Limb (tissue), 2 donors: ENCODE measurements at regions not wholly inside any gene's neighbourhood (a gene's known extent, or its start where the extent isn't known, plus 50 kb on each side); places are given as distances from the start of the nearest gene placed in this dataset.

ENCODE experiments used
- DNase-seq, 2 donors: peaks; one replicate each; pipeline ENCODE4 v3.0.0-alpha.2; 2016; ENCODE audit errors: extremely low spot score in 2 of 2

DNA sequence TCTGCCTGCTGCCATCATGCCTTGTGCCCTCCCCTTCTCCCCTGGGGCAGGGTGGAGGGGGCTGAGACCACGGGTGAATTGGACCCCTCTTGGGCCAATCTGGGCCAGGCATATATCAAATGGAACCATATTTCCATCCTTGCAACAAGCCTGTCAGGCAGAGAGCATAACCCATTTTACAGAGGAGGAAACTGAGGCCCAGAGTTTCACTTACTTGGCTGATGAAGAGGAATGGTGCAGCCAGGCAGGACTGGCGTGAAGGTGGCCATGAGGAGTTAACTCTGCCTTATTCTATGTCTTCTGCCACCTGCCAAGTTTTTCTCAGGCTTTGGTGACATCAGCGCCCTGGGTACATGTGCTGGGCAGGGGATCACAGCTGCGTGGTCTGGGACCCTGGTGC is 155.5 kb upstream of the PCBD1 start:
- DNase-seq = peak in 1 of 2 donors; percentile 30

DNA sequence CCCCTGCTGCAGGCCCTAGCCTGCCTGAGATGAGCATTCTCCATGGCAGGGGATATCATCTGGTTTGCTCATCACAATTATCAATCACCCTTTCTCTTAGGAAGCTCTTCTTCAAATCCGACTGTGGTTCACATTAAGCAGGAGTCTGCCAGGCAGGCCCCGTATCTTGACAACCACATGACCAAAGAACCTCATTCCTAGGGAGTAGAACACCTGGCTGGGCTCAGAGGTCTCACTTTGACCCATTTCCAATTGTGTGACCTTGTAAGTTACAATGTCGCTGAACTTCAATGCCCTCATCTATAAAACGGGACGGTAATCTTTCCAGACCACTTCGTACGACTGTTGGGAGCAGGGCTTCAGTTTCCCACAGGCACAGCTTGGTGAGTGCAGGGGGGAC is 156.4 kb upstream of the PCBD1 start:
- peak in 1 of 2 donors; percentile 16 for DNase-seq

DNA sequence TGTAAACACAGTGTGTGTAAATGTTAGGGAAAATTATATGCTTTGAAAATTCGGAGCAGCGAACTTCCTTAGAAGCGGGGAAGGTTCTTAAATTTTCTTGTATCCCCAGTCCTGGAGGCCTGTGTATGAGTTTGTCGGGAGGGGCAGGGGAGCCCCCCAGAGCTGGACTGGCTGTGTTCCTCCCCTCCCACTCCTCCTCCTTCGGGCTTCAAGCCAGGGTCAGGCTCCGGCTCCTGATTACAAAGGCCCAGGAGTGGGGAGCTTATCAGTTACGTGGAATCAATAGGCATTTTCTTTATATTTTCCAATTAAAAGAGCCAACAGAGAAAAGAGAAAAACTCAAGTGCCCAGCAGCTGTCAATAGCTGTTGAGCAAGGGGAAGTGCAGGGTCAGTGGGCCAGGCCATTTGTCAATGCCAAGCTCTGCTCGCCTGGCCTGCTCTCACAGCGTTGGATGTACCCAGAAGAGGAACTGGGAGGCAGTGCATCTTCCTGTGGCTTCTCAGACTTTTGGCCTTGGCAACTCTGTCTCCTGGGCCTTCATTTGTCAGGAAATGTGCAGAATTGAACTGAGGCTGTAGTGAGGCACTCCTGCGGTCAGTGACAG is 156.9 kb upstream of the PCBD1 start:
- DNase-seq = no peak

DNA sequence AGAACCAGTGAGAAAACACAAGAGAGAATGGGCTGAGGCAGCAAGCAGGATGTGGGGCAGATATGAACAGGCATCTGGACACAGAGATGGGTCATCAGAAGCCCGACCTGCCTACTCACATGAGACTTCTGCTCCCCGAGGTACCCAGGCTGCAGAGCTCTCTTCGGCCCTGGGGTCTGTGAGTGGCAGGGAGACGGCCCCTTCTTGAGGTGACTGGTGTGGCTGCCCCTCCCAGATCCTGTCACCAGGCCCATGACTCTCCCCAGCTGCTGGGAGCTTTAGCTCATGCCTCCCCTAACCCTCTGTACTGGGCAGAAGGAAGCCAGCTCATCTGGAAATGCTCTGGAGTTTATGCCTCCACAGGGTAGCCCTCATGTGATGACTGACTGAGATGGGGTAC is 157.6 kb upstream of the PCBD1 start:
- DNase-seq = no peak

DNA sequence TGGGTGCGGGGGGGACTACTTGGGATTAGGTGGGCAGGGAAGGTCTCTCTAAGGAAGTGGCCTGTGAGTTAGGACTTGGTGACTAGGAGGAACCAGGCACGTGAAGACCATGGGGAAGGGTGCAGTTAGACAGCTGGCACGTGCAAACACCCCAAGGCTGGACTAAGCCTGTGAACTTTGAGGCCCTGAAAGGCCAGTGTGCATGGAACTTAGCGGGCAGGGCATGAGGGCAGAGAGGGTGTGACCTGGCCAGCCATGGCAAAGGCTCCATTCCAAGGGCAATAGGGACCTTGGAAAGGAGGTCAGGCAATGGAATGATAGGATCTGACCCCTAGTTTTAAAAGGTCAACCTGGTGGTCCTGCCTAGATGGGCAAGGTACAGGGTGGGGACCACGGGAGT is 158.4 kb upstream of the PCBD1 start:
- no peak for DNase-seq

DNA sequence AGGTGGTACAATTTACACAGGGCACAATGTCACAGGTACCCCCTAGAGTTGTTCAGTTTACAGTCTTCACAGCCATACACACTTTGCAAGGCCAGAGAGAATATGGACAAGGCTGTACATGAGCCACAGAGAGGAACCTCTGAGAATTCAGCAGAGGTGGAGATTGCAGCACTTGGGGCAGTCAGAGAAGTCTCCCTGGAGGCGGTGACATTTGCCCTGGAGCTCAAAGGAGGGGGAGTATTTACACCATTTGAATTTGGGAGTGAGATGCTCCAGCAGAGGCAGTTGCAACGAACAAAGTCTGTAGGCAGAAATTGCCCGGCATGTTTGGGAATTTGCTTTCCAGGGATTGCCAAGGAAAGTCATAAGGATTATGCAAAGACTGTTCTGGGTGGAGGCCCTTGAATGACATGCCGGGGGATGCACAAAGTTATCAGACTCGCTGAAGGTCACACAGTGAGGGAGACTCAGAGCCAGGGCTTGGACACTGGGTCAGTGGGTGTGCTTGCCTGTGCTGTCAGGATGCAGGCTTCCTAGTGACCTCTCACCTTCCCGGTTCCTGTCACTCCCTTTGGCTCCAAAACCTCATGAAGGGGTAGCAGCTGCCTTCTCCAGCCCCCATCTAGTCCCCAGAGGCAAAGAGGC is 160.7 kb upstream of the PCBD1 start:
- DNase-seq = no peak

DNA sequence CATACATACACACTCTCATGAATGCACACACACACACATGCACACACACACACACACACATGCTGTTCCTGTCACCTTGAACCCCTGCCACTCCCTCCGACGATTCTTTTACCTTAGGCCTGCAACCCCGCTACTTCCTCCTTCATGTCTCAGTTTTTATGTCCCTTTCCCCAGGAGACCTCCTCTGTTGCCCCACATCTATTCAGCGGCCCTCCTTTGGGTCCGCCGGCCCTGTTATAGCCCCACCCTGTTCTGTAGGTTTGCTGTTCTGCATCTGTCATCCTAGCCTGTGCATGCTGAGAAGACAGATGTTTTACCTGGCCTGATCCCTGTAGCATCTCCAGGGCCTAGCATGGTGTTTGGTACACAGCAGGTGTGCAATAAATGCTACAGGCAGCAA is 161.6 kb upstream of the PCBD1 start:
- DNase-seq = no peak

DNA sequence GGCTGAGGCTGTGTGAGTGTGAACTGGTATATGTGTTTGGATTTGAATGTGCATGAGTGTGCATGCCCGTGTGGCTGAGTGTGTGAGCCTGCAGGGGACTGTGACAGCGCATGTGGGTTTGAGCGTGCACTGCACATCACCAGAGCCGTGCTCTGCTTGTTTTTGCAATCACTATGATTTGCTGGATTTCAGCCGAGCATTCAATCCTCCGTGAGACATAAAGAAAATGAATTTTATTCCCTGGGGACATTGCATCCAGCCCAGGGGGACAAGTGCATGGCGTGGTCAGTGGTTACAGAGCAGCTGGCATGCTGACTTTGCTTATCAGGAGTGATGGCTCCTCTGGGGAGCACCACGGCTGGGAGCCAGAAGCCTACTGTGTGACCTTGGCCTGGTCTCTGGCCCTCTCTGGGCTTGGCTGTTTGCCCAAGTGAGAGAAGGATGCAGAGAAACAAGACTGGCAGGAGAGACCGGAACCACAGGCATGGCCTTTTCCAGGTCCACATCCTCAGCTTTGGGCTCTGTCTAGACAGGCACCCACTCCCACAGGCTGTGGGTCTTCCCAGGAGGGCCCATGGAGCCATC is 160.2 kb upstream of the UNC5B start:
- DNase-seq = no peak

DNA sequence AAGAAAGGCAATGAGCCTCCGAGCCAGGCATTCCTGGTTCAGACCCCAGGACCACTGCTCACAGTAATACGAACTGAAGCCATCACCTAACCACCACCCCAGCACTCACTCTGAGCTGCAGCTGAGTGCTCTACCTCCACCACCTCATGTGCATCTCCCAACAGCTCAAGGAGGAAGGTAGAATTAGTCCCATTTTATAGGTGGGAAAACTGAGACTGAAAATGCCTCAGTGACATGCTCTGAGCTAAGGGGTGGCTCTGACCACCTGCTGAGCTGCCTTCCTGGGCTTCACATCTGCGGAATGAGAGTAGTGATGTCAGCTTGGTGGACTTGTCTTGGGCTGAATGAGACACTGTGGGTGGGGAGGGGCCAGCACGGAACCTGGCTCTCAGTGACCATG is 159.7 kb upstream of the UNC5B start:
- DNase-seq = no peak

DNA sequence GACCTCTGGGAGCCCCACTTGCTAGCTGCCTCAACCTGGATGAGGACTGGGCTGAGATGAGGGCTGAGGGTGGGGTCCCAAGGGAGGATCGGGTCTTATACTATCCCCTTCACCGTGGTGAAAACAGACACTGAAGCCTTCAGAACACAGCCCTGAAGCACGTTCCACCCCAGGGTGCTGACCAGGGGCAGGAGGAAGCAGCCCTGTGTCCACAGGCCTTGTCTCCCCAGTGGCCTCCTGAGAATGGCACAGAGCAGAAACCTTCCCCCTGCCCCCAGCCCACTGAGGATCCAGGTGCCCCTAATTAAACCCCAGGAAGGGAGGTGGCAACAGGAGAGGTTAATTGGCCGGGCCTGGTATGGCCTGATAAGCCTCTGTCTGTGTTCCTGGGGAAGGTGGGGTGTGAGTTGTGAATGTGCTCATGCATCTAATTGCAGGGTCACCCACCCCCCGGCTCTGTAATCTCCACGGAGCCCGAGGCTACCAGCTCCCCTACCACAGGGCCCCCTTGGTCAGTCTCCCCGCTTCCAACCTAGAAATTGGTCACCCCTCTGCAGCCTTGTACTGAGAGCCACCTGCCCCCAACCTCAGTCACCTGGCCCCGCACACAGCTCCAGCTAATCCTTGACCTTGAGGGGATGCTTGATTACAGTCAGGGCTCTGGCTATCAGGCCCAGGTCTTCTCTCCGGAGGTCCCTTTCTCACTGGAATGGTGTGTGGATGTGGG is 159.0 kb upstream of the UNC5B start:
- no peak for DNase-seq

DNA sequence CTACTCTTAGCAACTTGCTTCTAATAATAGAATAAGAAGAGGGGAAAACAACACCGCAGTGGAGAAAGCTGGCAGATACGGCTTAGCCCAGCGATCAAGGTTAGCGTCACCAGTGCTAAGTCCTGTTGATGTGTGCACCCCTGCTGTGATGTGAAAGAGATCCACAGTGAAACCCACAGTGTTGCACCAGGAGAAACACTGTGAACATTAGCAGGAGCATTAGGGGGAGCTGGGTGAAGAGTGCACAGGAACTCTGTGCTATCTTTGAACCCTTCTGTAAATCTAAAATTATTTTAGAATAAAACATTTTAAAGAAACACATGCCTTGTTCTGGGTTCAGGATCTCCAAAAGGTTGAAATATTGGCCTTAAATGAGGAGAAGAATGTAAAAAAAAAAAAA is 154.1 kb upstream of the UNC5B start:
- no peak for DNase-seq

DNA sequence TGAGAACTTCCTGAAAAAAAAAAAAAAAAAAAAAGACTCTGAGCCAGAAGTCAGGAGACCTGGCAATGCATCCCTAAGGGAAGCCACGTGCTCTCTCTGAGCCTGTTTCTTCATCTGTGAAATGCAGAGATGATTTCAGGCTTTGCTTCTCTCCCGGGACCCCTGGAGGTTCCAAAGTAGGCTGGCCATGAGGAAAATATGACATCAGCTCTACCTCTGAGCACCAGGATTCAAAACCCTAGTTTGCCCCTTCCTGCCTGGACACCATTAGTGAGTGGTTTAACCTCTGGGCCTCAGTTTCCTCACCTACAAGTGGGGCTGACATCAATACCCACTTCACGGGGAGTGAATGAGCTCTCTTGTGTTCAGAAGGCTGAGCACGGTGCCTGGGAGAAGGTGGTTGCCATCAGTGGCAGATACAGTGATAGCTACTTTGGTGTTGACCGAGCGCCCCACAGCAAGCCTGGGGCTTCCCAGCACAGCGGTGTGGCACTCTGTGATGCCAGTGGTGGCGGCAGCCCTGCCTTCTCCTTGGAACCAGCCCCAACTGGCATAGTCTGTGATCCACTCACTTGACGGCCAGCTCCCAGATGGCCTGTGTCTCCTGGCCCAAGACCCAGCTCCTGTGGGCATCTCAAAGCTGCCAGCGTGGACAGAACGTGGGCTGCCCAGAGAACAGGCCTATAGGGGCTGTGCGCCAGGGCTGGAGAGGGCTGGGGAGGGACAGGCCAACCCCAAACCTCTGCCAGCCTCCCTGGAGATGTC is 153.1 kb upstream of the UNC5B start:
- no peak for DNase-seq

DNA sequence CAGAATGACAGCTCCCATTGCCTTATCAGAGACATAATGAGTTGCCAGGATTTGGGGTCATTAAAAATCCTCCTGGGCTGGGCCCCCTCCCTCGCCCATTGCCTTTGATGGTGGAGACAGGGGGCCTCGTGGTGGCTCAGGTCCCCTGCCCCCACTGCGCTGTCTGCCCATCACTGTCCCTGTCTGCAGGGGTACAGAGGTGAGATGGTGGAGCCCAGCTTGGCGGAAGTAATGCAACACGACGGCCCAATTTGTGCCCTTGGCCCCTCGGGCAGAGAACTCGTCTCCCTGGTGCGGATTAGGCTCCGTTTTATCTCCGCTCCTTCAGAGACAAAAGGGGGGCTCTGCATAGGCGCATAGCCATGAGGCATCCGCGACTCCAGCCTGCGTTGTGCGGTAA is 152.4 kb upstream of the UNC5B start:
- no peak for DNase-seq

DNA sequence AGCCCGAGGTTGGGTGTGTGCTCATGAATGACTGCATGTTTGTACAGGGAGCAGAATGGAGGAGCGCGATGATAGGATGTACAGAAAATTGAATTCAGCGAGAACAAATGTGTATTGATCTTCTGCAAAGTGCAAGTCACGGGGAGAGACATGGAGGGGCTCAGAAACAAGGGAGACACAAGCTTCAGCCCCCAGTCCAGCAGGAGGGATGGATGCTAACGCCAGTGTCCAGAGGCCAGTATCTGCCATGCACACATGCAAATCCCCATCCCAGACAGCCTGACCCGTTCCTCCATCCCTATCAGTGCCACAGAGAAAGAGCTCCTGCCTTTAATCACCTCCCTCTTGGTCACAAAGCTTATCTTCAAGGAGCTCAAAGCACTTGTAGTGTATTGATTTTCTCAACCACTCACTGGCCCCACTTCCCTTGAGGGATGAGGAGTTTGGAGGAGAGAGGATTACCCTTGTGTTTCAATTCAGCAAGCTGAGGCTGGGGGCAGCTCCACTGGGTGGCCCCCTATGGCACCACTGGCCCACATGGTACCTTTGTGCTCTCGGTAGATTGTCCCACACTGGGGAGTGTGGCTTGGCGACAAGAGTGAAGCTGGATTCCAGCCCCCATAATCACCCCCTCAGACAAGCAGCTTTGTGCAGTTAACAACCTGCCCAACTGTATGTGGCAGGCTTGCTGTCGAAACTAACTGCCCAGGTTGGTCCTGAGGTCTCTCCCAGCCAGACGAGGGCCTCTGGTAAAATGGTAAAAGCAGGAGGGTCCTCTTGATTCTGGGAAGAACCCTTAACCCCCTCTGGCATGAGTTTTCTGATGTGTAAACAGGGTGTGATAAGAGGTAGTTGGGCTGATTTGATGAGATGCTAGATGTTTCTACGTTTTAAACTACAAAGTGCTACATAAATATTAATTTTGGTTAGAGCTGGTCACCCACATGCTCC is 151.6 kb upstream of the UNC5B start:
- DNase-seq = no peak

DNA sequence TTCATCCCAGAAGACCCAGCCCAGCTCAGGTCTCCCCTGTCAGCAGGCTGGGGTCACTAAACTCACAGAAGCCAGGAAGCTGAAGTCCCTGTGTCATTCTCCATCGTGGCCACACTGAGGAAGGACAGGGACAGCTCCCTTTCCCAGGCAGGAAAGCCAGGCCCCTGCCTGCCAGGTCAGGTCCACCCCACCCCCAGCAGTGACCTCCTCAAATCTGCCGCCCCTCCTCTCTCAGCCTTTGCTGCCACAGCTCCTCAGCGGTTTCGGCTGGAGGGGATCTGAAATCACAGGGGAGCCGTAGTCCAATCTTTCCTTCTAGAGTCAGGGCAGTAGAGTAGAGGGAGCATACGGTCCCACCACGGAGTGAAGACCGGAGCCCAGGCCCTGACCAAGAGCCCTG is 150.9 kb upstream of the UNC5B start:
- DNase-seq = no peak

DNA sequence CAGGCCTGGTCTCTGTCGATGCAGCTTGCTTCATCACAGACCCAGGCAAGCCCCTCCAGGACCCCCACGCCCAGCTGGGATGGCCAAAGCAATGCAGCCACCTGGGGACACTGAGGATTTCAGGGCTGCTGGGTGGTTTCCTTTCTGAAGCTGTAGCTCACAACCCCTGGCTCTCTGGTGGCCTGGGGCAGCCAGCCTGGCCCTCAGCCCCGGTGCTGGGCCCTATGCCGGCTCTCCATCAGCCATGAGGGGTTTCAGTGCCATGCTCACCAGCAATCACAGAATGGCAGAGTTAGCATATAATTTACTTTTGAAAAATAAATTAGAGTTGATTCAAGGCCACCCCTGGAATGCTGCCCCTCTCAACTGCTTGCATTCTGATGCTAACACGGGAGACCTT is 150.2 kb upstream of the UNC5B start:
- DNase-seq = no peak

DNA sequence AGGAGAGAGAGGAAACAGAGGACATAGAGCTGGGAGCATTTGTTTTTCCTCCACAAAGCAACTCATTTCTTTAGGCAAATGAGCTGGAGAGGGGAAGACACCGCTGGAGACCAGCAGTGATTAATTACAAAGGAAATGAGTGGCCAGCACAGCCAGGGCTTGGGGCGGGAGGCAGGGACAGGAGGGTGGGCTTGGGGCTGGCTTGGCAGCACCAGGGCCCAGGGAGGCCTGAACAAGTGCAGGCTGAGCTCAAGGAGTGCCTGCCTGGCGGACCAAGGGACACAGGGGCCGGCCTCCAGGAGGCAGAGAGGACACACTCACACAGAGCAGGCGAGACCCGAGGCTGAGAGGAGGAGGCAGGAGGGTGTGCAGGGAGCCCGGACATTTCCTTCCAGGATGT is 149.0 kb upstream of the UNC5B start:
- no peak for DNase-seq

DNA sequence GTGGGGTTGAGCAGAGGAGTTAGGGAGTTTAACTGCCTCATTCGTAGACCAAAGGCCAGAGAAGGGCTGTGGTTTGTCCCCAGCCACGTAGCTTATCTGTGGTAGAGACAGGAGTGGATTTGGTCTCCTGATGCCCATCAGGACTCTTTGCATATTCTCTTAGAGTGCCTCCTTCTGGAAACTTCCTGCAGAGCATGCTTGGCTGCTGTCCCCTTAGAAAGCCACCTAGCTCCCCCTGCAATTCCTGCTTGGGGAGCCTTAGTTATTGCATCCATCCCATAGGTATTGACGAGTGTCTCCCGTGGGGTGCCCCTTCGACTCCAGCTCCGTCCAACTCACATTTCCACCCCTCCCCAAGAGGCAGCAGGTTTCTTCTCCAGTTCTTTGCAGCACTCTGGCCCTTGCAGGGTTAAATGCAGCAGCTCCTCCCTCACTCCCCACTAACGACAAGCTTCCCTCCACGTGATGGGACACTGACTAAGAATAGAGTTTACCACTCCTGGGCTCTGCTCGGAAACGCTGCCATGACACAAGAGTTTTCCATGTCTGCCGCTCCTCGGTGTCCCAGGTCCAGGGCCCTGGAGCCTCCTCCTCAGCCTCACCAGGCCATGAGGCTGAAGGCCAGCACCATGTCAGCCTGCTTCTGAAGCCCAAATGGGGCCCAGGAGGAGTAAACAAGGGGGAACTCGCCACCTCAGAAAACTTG is 147.8 kb upstream of the UNC5B start:
- DNase-seq = peak in 1 of 2 donors; percentile 26

DNA sequence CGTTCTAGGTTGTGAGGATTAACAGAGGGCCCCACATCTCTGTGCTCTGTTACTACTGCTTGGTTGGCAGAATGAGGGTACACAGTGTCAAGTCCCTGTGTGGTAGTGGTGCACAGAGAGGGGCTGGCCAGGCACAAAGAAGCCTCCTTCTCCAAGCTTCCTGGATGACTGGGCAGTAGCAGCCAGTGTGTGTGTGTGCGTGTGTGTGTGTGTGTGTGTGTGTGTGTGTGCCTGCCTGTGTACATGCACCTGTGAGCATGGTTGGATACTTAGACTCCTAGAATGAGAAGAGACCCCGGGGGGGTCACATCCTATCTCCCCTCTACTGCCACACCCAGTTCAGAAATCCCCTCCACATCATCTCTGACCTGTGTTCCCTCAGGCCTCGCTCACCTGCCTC is 146.7 kb upstream of the UNC5B start:
- no peak for DNase-seq

DNA sequence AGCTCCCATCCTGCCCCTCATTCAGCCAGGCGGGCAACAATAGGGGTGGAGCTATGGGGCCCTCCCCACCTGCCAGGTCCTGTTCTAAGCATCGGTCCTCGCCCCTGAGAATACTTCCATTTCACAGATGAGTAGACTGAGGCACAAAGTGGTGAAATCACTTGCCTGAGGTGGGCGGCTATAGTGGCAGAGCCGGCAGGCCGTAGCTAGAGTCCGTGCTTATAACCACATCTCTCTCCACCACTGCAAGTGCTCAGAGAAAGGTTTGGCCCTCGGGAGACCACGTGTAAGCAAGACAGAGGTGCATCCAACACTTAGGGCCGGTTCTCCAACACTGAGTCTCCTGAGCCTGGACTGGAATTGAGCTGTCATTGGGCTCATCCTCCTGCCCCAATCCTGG is 145.8 kb upstream of the UNC5B start:
- DNase-seq = no peak
